ENCODE measurements at regions not wholly inside any gene's neighbourhood (a gene's known extent, or its start where the extent isn't known, plus 50 kb on each side); places are given as distances from the start of the nearest gene placed in this dataset.

GRCh38 chr12:75917083-75917482, 114.5 kb downstream of the PHLDA1 start:
- no peak for FAIRE-seq
- TF ChIP-seq, protein P1, sequence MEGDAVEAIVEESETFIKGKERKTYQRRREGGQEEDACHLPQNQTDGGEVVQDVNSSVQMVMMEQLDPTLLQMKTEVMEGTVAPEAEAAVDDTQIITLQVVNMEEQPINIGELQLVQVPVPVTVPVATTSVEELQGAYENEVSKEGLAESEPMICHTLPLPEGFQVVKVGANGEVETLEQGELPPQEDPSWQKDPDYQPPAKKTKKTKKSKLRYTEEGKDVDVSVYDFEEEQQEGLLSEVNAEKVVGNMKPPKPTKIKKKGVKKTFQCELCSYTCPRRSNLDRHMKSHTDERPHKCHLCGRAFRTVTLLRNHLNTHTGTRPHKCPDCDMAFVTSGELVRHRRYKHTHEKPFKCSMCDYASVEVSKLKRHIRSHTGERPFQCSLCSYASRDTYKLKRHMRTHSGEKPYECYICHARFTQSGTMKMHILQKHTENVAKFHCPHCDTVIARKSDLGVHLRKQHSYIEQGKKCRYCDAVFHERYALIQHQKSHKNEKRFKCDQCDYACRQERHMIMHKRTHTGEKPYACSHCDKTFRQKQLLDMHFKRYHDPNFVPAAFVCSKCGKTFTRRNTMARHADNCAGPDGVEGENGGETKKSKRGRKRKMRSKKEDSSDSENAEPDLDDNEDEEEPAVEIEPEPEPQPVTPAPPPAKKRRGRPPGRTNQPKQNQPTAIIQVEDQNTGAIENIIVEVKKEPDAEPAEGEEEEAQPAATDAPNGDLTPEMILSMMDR (IDR thresholded peaks at IDR 0.05; ENCODE audit: insufficient read depth, missing control alignments): no peak
- no peak for DNase-seq (ENCODE audit: insufficient read length, low spot score)

- TF ChIP-seq, protein P1 (IDR thresholded peaks at IDR 0.05; ENCODE audit: insufficient read depth, missing control alignments): no peak
- no peak for DNase-seq (ENCODE audit: insufficient read length, low spot score)
- no peak for FAIRE-seq
These were observed 117.8 kb downstream of the PHLDA1 start for GRCh38 chr12:75913502-75914351.

DNA sequence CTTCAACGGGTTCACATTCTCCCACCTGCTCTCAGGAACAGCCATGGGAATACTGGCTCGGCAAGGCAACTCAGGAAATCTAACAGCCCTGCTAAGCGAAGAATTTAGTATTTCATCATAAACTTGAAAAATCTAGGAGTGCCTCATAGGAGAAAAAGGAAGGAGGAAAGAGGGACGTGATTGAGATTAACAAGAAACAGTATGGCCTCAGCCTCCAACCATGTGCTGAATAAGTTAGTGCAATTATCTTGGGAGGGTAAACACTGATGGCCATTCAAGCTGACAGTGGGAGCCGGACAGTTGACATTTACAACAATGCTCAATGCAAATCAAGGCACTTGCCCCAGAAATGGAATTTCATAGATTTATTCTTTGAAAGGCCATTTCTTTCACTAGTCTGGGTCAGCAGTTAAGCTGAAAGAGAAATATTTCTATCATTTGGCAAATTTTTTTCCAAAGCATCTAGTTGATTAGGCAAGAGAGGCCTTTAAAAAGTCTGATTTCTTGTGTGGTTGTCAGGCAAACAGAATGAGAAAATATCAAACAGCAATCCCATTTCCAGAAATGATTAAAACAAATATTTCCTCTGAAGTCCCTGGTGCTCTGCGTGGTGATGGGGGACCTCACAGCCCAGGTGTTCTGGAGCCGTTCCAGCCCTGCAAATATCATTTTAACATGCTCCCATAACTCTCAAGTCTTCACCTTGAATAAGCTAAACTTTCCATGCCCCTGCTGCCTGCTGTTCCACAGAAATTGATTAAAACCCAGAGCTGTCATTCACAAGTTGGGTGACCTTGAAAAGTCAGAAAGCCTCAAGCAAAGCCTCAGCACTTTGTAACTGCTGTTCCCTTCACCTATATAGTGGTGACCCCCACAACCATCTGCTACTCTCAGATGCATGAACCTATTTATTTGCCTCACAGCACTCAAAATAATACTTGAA, 121.6 kb downstream of the PHLDA1 start:
- FAIRE-seq (no peak), DNase-seq (ENCODE audit: insufficient read length, low spot score) (no peak)
- TF ChIP-seq, protein P1 (IDR thresholded peaks at IDR 0.05; ENCODE audit: insufficient read depth, missing control alignments): no peak

GRCh38 chr12:75908961-75909605, 122.5 kb downstream of the PHLDA1 start:
- DNase-seq (ENCODE audit: insufficient read length, low spot score) (no peak), FAIRE-seq (no peak)
- TF ChIP-seq, protein P1 (IDR thresholded peaks at IDR 0.05; ENCODE audit: insufficient read depth, missing control alignments): no peak

GRCh38 chr12:75905922-75906321, 125.7 kb downstream of the PHLDA1 start:
- DNase-seq (ENCODE audit: insufficient read length, low spot score) (no peak), FAIRE-seq (no peak)
- TF ChIP-seq, protein P1 (IDR thresholded peaks at IDR 0.05; ENCODE audit: insufficient read depth, missing control alignments): no peak

GRCh38 chr12:75900781-75901254, 130.8 kb downstream of the PHLDA1 start:
- TF ChIP-seq, protein P1 (IDR thresholded peaks at IDR 0.05; ENCODE audit: insufficient read depth, missing control alignments): no peak
- FAIRE-seq: no peak
- no peak for DNase-seq (ENCODE audit: insufficient read length, low spot score)
